Endodermal cell (in vitro differentiated cells): ENCODE measurements at regions not wholly inside any gene's neighbourhood (a gene's known extent, or its start where the extent isn't known, plus 50 kb on each side); places are given as distances from the start of the nearest gene placed in this dataset.

ENCODE experiments used
- DNase-seq: peaks from one replicate; pipeline ENCODE4 v3.0.0-alpha.2; 2017
- H3K27ac ChIP-seq: 2 replicates; pipeline ENCODE4 v1.5.1; 2013; ENCODE audit warnings: mild to moderate bottlenecking, low read depth, low read length, moderate library complexity
- H3K27me3 ChIP-seq: 2 replicates; pipeline ENCODE4 v1.6.1; 2013; ENCODE audit warnings: mild to moderate bottlenecking, low read length, moderate library complexity; ENCODE audit not compliant: insufficient read depth, control insufficient read depth, poor library complexity, severe bottlenecking
- H3K36me3 ChIP-seq: 2 replicates; pipeline ENCODE4 v1.7.0; 2013; ENCODE audit warnings: mild to moderate bottlenecking, low read length, moderate library complexity; ENCODE audit not compliant: control insufficient read depth, insufficient read depth
- H3K4me1 ChIP-seq: one replicate; pipeline ENCODE4 v1.7.0; 2013; ENCODE audit warnings: low read length; ENCODE audit not compliant: control insufficient read depth, insufficient read depth
- H3K4me3 ChIP-seq: 2 replicates; pipeline ENCODE4 v1.5.1; 2013; ENCODE audit warnings: mild to moderate bottlenecking, low read length, moderate library complexity
- H3K9ac ChIP-seq: 2 replicates; pipeline ENCODE4 v1.6.1; 2013; ENCODE audit warnings: mild to moderate bottlenecking, low read length, moderate library complexity; ENCODE audit not compliant: poor library complexity, severe bottlenecking; ENCODE audit errors: extremely low read depth
- H3K9me3 ChIP-seq: 2 replicates; pipeline ENCODE4 v1.6.1; 2013; ENCODE audit warnings: mild to moderate bottlenecking, low read length, moderate library complexity; ENCODE audit not compliant: control insufficient read depth
- H3K27ac Mint-ChIP-seq: 2 replicates; pipeline ENCODE4 v1.8.0; 2020; ENCODE audit warnings: mixed read lengths
- H3K27me3 Mint-ChIP-seq: 2 replicates; pipeline ENCODE4 v1.8.0; 2021; ENCODE audit warnings: mild to moderate bottlenecking, mixed read lengths; ENCODE audit not compliant: insufficient read depth
- H3K36me3 Mint-ChIP-seq: 2 replicates; pipeline ENCODE4 v1.8.0; 2020; ENCODE audit warnings: low read depth, mixed read lengths
- H3K4me1 Mint-ChIP-seq: 2 replicates; pipeline ENCODE4 v1.8.0; 2020; ENCODE audit warnings: mixed read lengths
- H3K4me3 Mint-ChIP-seq: 2 replicates; pipeline ENCODE4 v1.8.0; 2020; ENCODE audit warnings: mild to moderate bottlenecking, moderate library complexity, mixed read lengths
- H3K9me3 Mint-ChIP-seq: 2 replicates; pipeline ENCODE4 v1.8.0; 2020; ENCODE audit warnings: mild to moderate bottlenecking, mixed read lengths
- CTCF ChIP-seq: fragments of 200-600 bp; sonication (generic); conservative IDR thresholded peaks from 2 replicates; pipeline ENCODE4 v1.5.0; 2021; ENCODE audit warnings: antibody characterized with exemption, mild to moderate bottlenecking
- WGBS, 2 experiments: methylation state at CpG; one replicate each; pipeline versions ENCODE4 v1.1.5 to v1.1.7; 2013; ENCODE audit warnings: missing lambda C conversion rate in 2 of 2, mixed read lengths in 1 of 2; ENCODE audit not compliant: insufficient coverage in 1 of 2, insufficient read length in 1 of 2; 5-methylcytosine and 5-hydroxymethylcytosine counted together

GRCh38 chr2:215729985-215730620, 283.2 kb downstream of the MREG start:
- no peak overlapping the region for H3K9ac ChIP-seq
- H3K4me1 ChIP-seq: peaks cover 11% of the 10 kb centered on the region
- H3K27me3 Mint-ChIP-seq: no peaks in the 10 kb centered on the region
- H3K36me3 Mint-ChIP-seq: peaks cover 2% of the 10 kb centered on the region
- DNase-seq: no peak
- no peaks in the 10 kb centered on the region for H3K36me3 ChIP-seq
- peaks cover 26% of the 10 kb centered on the region for H3K4me1 Mint-ChIP-seq
- 91% methylated on average over 4 of the region's 5 CpGs; no CpG with 5 or more reads in 1 of the 2 experiments for WGBS, 2 experiments
- H3K4me3 ChIP-seq: no peak overlapping the region
- no peak overlapping the region for H3K4me3 Mint-ChIP-seq
- H3K9me3 Mint-ChIP-seq: peaks cover 15% of the 10 kb centered on the region
- TF ChIP-seq CTCF: no peak
- no peak overlapping the region for H3K27ac ChIP-seq
- H3K9me3 ChIP-seq: peaks cover 13% of the 10 kb centered on the region
- no peaks in the 10 kb centered on the region for H3K27me3 ChIP-seq
- no peak overlapping the region for H3K27ac Mint-ChIP-seq

DNA sequence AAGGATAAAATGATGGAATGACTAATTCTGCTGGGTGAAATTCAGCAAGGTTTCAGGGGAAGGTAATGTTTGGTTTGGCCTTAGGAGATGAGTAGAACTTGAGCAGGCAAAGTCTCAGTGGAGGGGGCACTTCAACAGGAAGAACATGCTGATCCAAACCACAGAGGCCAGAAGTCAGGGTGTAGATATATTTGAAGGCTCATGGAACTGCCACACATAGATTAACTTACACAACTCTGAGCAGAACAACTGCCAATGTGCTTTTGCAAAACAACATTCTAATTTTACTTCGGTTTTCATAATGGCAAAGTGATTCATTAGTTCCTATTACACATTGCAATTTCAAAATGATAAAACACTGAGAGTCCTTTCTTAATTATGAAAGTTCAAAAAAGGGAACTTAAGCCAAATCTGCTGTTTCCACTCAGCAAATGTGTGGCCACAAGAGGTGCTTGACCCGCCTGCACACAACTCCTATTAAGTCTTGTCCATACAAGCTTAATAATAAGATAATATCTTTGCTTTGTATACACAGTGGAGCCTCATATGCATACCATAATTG, 284.8 kb downstream of the MREG start:
- TF ChIP-seq CTCF: peak; percentile 18
- Histone ChIP-seq H3K27ac (no peak overlapping the region), H3K36me3 (no peaks in the 10 kb centered on the region), H3K9ac (no peak overlapping the region), H3K4me3 (no peak overlapping the region), H3K4me1 (peaks cover 11% of the 10 kb centered on the region), H3K9me3 (peaks cover 15% of the 10 kb centered on the region), H3K27me3 (no peaks in the 10 kb centered on the region)
- Mint-ChIP-seq H3K9me3 (peaks cover 4% of the 10 kb centered on the region), H3K36me3 (no peaks in the 10 kb centered on the region), H3K4me1 (peaks cover 26% of the 10 kb centered on the region), H3K27ac (no peak overlapping the region), H3K4me3 (no peak overlapping the region), H3K27me3 (no peaks in the 10 kb centered on the region)
- WGBS, 2 experiments: 50% methylated on average over 2 of the region's 2 CpGs; no CpG with 5 or more reads in 1 of the 2 experiments
- DNase-seq: no peak

DNA sequence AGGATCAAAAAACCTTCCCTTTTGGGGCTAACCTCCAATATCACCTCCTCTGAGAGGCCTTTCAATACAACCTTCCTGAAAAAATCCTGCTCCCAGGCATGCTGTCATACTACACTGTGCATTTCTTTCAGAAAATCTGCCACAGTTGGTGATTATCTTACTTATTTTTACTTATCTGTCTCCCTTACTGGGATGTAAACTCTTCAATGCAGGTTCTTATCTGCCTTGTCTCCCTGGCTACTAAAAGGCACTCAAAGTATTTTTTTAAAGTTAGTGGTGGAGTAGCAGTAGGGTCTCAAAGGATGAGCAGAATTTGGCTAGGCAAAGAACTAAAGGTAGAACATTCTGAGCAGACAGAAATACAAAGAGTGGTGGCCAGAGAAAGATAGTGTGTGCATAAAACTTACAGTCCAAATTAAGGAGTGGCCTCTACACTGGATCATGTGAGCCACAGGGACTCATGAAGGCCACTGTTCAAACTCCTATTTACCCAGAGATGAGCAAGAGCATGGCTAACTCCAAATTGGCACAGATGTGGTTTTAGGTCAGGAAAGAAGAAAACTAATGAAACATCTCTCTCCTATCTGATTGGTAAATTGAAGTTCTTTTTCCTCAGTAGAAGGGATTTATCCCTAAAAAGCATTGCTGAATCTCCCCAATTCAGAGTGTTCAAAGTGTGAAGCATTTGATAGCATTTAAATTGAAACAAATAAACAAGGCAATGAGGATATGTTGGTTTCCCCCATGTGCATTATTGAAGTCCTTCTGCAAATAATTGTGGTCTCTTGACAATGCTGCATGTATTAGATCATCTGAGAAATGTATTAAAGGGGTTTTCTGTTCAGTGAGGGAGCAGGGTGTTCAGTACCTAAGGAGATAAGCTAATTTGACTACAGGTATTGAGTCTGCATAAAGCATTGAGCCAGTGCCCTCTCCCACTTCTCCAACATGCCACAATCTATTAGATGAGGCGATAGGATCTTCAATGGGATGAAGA, 285.5 kb downstream of the MREG start:
- Histone ChIP-seq H3K36me3 (no peaks in the 10 kb centered on the region), H3K27ac (no peak overlapping the region), H3K4me1 (peaks cover 11% of the 10 kb centered on the region), H3K9me3 (peaks cover 10% of the 10 kb centered on the region), H3K4me3 (no peak overlapping the region), H3K27me3 (no peaks in the 10 kb centered on the region), H3K9ac (no peak overlapping the region)
- Mint-ChIP-seq H3K36me3 (no peaks in the 10 kb centered on the region), H3K27me3 (no peaks in the 10 kb centered on the region), H3K4me1 (peaks cover 32% of the 10 kb centered on the region), H3K9me3 (peaks cover 2% of the 10 kb centered on the region), H3K4me3 (no peak overlapping the region), H3K27ac (peak overlapping the region; percentile 60)
- 88% methylated on average over 1 of the region's 1 CpG; no CpG with 5 or more reads in 1 of the 2 experiments for WGBS, 2 experiments
- no peak for TF ChIP-seq CTCF
- DNase-seq: no peak
